K562 (cell line): ENCODE measurements at regions not wholly inside any gene's neighbourhood (a gene's known extent, or its start where the extent isn't known, plus 50 kb on each side); places are given as distances from the start of the nearest gene placed in this dataset.

Experiments
- ATAC-seq: fragments of 200-7000 bp; cut with Tn5 transposase; 3 replicates; pipeline ENCODE4 v1.9.1; 2020; ENCODE audit warnings: moderate library complexity
- BruUV-seq: library from RNA; stranded (reverse); fragments of 400-500 nt; replicated peaks from 2 replicates; lab custom pipeline; 2021; lab: Mats Ljungman, UMichigan
- CTCF ChIA-PET: fragments of 300-600 bp; formaldehyde crosslinking; extraction: SDS; loops from one replicate; lab custom pipeline; 2021; ENCODE audit warnings: low intra/inter-chr PET ratio; lab: Yijun Ruan, JAX
- POLR2A ChIA-PET: fragments of 300-600, 350-650 bp; sonication (Branson Sonifier 250); formaldehyde crosslinking; extraction: SDS; loops from one replicate; lab custom pipeline; 2021; ENCODE audit warnings: antibody characterized with exemption, inconsistent platforms; lab: Yijun Ruan, JAX
- DNase-seq, 4 experiments: peaks; one replicate each; pipeline versions ENCODE4 v3.0.0 to v3.0.0-alpha.2; 2011 to 2018; ENCODE audit warnings: low spot score in 3 of 4, mixed read lengths in 3 of 4; ENCODE audit errors: extremely low read depth in 1 of 4
- FAIRE-seq: peaks from 2 replicates; lab custom pipeline; 2011; peaks lifted over from hg19 to GRCh38; lab: Jason Lieb, UNC
- H2AFZ ChIP-seq: 2 replicates; pipeline ENCODE4 v1.6.0; 2011; ENCODE audit warnings: low read depth, low read length, control low read depth, inconsistent platforms
- H3K27ac ChIP-seq: fragments of 200-600 bp; 3 replicates; pipeline ENCODE4 v1.8.0; 2011; ENCODE audit warnings: low read depth, mild to moderate bottlenecking, control low read depth, inconsistent platforms, low read length, moderate library complexity, mixed read lengths; ENCODE audit errors: extremely low read depth
- H3K27me3 ChIP-seq, 2 experiments: fragments of 300-600 bp in 1 of 2; 2 replicates in 1 of 2; 3 replicates in 1 of 2; pipeline versions ENCODE4 v1.6.0 to v1.8.0; 2011; ENCODE audit warnings: inconsistent platforms in 2 of 2, low read length in 2 of 2, mild to moderate bottlenecking in 1 of 2, mixed read lengths in 1 of 2, moderate library complexity in 1 of 2; ENCODE audit not compliant: control insufficient read depth in 2 of 2, insufficient read depth in 2 of 2
- H3K36me3 ChIP-seq: fragments of 300-600 bp; 3 replicates; pipeline ENCODE4 v1.8.0; 2011; ENCODE audit warnings: mild to moderate bottlenecking, low read length, inconsistent platforms; ENCODE audit not compliant: control insufficient read depth, insufficient read depth
- H3K4me1 ChIP-seq, 2 experiments: fragments of 200-600 bp in 1 of 2; replicated peaks in 1 of 2; 2 replicates in 1 of 2; 3 replicates in 1 of 2; pipeline versions ENCODE4 v1.5.1 to v1.8.0; 2011; ENCODE audit warnings: inconsistent platforms in 2 of 2, low read length in 2 of 2, mild to moderate bottlenecking in 1 of 2, mixed read lengths in 1 of 2, moderate library complexity in 1 of 2; ENCODE audit not compliant: control insufficient read depth in 2 of 2, insufficient read depth in 2 of 2
- H3K4me2 ChIP-seq: 2 replicates; pipeline ENCODE4 v1.6.1; 2011; ENCODE audit warnings: low read length, control low read depth, inconsistent platforms, mixed read lengths; ENCODE audit not compliant: insufficient read depth
- H3K4me3 ChIP-seq: fragments of 200-600 bp; sonication (generic), shearing (Covaris generic); 2 replicates; pipeline ENCODE4 v1.5.1; 2016; ENCODE audit warnings: control low read depth, inconsistent platforms
- H3K79me2 ChIP-seq: fragments of 200-600 bp; 3 replicates; pipeline ENCODE4 v1.8.0; 2011; ENCODE audit warnings: low read length, inconsistent platforms; ENCODE audit not compliant: control insufficient read depth, insufficient read depth
- H3K9ac ChIP-seq, 2 experiments: 2 replicates each; pipeline versions ENCODE4 v1.6.0 to v1.6.1; 2011; ENCODE audit warnings: low read depth in 2 of 2, low read length in 2 of 2, control low read depth in 1 of 2, inconsistent platforms in 1 of 2, mild to moderate bottlenecking in 1 of 2, mixed read lengths in 1 of 2; ENCODE audit not compliant: insufficient read depth in 1 of 2
- H3K9me1 ChIP-seq: one replicate; pipeline ENCODE4 v1.6.0; 2011; ENCODE audit warnings: inconsistent platforms, mild to moderate bottlenecking, low read length, moderate library complexity; ENCODE audit not compliant: control insufficient read depth, insufficient read depth
- H3K9me3 ChIP-seq: replicated peaks from 2 replicates; pipeline ENCODE4 v1.5.1; 2011; ENCODE audit warnings: low read depth, low read length, inconsistent platforms; ENCODE audit not compliant: control insufficient read depth, insufficient read depth
- H4K20me1 ChIP-seq: replicated peaks from 2 replicates; pipeline ENCODE4 v1.6.1; 2011; ENCODE audit warnings: low read length, inconsistent platforms, mixed read lengths; ENCODE audit not compliant: control insufficient read depth, insufficient read depth
- CREBBP ChIP-seq: IDR thresholded peaks from one replicate; pipeline ENCODE4 v1.6.1; 2012; ENCODE audit warnings: low read depth, mild to moderate bottlenecking, control low read depth, inconsistent platforms, low read length
- FOXA3 ChIP-seq, 2 experiments: fragments of 450-650 bp in 1 of 2; sonication (generic) in 1 of 2; formaldehyde crosslinking; IDR thresholded peaks in 1 of 2; conservative IDR thresholded peaks in 1 of 2; 2 replicates each; pipeline versions ENCODE4 v1.4.0 to v1.8.0; 2020 to 2022; ENCODE audit warnings: mild to moderate bottlenecking in 2 of 2, missing genetic modification reagents in 1 of 2
- HDAC8 ChIP-seq: fragments of 450-650 bp; IDR thresholded peaks from 2 replicates; pipeline ENCODE4 v1.6.1; 2016; ENCODE audit warnings: mild to moderate bottlenecking, missing genetic modification characterization, moderate library complexity, missing compliant biosample characterization
- KHSRP ChIP-seq: fragments of 450-650 bp; IDR thresholded peaks from 2 replicates; pipeline ENCODE4 v1.6.1; 2017
- LCOR ChIP-seq: sonication (generic); formaldehyde crosslinking; IDR thresholded peaks from 2 replicates; pipeline ENCODE4 v1.8.0; 2022; ENCODE audit warnings: mild to moderate bottlenecking, missing genetic modification reagents
- NFXL1 ChIP-seq: fragments of 450-650 bp; formaldehyde crosslinking; IDR thresholded peaks from 2 replicates; pipeline ENCODE4 v1.4.0; 2021; ENCODE audit warnings: mild to moderate bottlenecking
- RFX7 ChIP-seq: fragments of 250-450 bp; sonication (Bioruptor Pico); IDR thresholded peaks from 2 replicates; pipeline ENCODE4 v1.5.1; 2021; ENCODE audit warnings: mild to moderate bottlenecking
- SMC3 ChIP-seq: conservative IDR thresholded peaks from 2 replicates; pipeline ENCODE4 v1.6.1; 2011; ENCODE audit warnings: low read depth, low read length, improper control_type of control experiment; ENCODE audit not compliant: insufficient read depth
- U2AF2 ChIP-seq: fragments of 200-400 bp; formaldehyde crosslinking; optimal IDR thresholded peaks from 2 replicates; pipeline ENCODE3; 2017; ENCODE audit warnings: low read depth, mild to moderate bottlenecking, low read length
- ZNF121 ChIP-seq: sonication (generic); formaldehyde crosslinking; conservative IDR thresholded peaks from 2 replicates; pipeline ENCODE4 v1.8.0; 2022; ENCODE audit warnings: missing genetic modification reagents
- ZNF212 ChIP-seq: fragments of 450-650 bp; formaldehyde crosslinking; IDR thresholded peaks from 2 replicates; pipeline ENCODE4 v1.4.0; 2020; ENCODE audit warnings: mild to moderate bottlenecking
- ZNF655 ChIP-seq: fragments of 250-450 bp; sonication (Bioruptor Pico); IDR thresholded peaks from 2 replicates; pipeline ENCODE4 v1.5.0; 2021
- WGBS: fragments of 100-300 bp; shearing (Covaris generic); methylation state at CpG from one replicate; pipeline ENCODE4 v1.1.6; 2016; ENCODE audit warnings: low coverage, mixed read lengths; ENCODE audit not compliant: insufficient coverage; ENCODE audit errors: missing lambda C conversion rate; 5-methylcytosine and 5-hydroxymethylcytosine counted together
- in situ Hi-C: fragments of 300-500 bp; cut with MboI; formaldehyde crosslinking; loops from 4 replicates; pipeline ENCODE4 v1.15.0; 2018; ENCODE audit warnings: inconsistent platforms, mixed read lengths
- intact Hi-C: fragments of 100-400 bp; cut with micrococcal nuclease; formaldehyde crosslinking; loops from 2 replicates; pipeline ENCODE4 v1.14.2; 2022
- TF ChIP-seq, protein P1 (sequence below): fragments of 250-450 bp; sonication (Bioruptor Pico); IDR thresholded peaks from 2 replicates; pipeline ENCODE4 v1.8.0; 2022; ENCODE audit warnings: moderate library complexity, mild to moderate bottlenecking, inconsistent platforms

DNA sequence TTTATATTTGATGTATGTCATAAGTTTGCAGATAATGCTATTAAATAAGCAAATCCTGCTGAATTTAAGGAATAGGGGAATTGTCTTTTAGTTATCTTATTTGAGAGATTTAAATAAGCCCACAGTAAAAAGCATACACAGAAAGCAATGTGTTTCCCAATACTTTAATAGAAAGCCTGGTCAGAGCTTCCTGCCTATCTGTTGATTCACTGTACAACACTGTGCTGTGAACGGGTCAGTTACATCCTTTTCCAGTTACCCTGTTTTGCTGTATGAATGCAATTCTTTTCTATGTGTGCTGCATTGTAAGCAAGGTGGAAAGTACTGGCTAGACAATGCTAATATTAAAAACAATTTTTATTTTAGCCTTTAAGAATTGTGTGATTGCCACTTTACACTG is 81.2 kb downstream of the ANKRD7 start:
- POLR2A ChIA-PET = no interaction called here
- Histone ChIP-seq H3K4me2 (no peak overlapping the region), H2AFZ (no peak overlapping the region), H3K79me2 (no peaks in the 10 kb centered on the region), H3K36me3 (no peaks in the 10 kb centered on the region), H3K4me1 (no peaks in the 10 kb centered on the region), H4K20me1 (no peaks in the 10 kb centered on the region), H3K27me3 (no peaks in the 10 kb centered on the region), H3K9ac (no peak overlapping the region), H3K9me3 (no peaks in the 10 kb centered on the region)
- DNase-seq = no peak
- intact Hi-C loops = no loop called here
- no peak for FAIRE-seq
- no peak for TF ChIP-seq ZNF655 (CRISPR knock-in tag)
- TF ChIP-seq RFX7 (CRISPR knock-in tag) = no peak
- TF ChIP-seq U2AF2 = no peak
- TF ChIP-seq, all 486 proteins: peak for 0
- in situ Hi-C loops = no loop called here
- CTCF ChIA-PET = no interaction called here
- 0% methylated on average over 1 of the region's 1 CpG for WGBS
- no peak for ATAC-seq
- Histone ChIP-seq H3K27ac (no peak overlapping the region), H3K4me3 (no peak overlapping the region), H3K9me1 (no peaks in the 10 kb centered on the region)
- no TSS peak for BruUV-seq

DNA sequence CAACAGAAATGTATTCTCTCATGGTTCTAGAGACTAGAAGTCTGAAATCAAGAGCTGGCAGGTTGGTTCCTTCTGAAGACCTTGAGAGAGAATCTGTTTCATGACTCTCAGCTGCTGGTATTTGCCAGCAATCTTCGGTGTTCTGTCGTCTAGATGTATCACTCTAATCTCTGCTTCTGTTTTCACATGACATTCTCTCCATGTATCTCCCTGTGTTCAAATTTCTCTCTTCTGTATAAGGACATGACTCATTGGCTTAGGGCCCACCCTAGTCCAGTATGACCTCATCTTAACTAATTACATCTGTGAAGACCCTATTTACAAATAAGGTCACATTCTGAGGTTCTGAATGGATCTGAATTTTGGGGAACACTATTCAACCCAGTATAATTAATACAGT is 82.3 kb downstream of the ANKRD7 start:
- Histone ChIP-seq H3K4me1 (no peaks in the 10 kb centered on the region), H3K36me3 (no peaks in the 10 kb centered on the region), H3K9me1 (no peaks in the 10 kb centered on the region), H3K27me3 (no peaks in the 10 kb centered on the region), H3K27ac (no peak overlapping the region), H4K20me1 (no peaks in the 10 kb centered on the region), H3K9ac (no peak overlapping the region), H2AFZ (no peak overlapping the region), H3K4me2 (no peak overlapping the region), H3K4me3 (no peak overlapping the region), H3K9me3 (no peaks in the 10 kb centered on the region), H3K79me2 (no peaks in the 10 kb centered on the region)
- intact Hi-C loops (no loop called here), in situ Hi-C loops (no loop called here)
- FAIRE-seq = no peak
- ChIA-PET POLR2A (no interaction called here), CTCF (no interaction called here)
- no TSS peak for BruUV-seq
- ATAC-seq = no peak
- WGBS = 3% methylated on average over 2 of the region's 2 CpGs
- no peak for DNase-seq
- TF ChIP-seq NFXL1 (CRISPR knock-in tag) (no peak), SMC3 (no peak), LCOR (no peak), ZNF121 (CRISPR knock-in tag) (no peak), ZNF212 (CRISPR knock-in tag) (no peak), KHSRP (no peak), FOXA3 (CRISPR knock-in tag; conservative IDR thresholded peaks at IDR 0.05 in 1 of 2, IDR thresholded peaks at IDR 0.05 in 1 of 2) (no peak), HDAC8 (tag) (no peak), CREBBP (no peak)
- TF ChIP-seq, protein P1, sequence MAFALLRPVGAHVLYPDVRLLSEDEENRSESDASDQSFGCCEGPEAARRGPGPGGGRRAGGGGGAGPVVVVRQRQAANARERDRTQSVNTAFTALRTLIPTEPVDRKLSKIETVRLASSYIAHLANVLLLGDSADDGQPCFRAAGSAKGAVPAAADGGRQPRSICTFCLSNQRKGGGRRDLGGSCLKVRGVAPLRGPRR (CRISPR knock-in tag) = no peak
